MCF 10A (cell line): ENCODE measurements at regions not wholly inside any gene's neighbourhood (a gene's known extent, or its start where the extent isn't known, plus 50 kb on each side); places are given as distances from the start of the nearest gene placed in this dataset.

Experiments
- BruUV-seq: library from RNA; stranded (reverse); fragments of 400-500 nt; replicated peaks from 2 replicates; lab custom pipeline; 2021; lab: Mats Ljungman, UMichigan
- CTCF ChIA-PET: fragments of 300-600 bp; sonication (Branson Sonifier 250); formaldehyde crosslinking; extraction: SDS; loops from one replicate; lab custom pipeline; 2021; ENCODE audit warnings: antibody characterized with exemption, inconsistent platforms; lab: Yijun Ruan, JAX
- POLR2A ChIA-PET: fragments of 300-600, 350-650 bp; sonication (Branson Sonifier 250); formaldehyde crosslinking; extraction: SDS; loops from one replicate; lab custom pipeline; 2020; ENCODE audit warnings: antibody characterized with exemption, inconsistent platforms; lab: Yijun Ruan, JAX
- DNase-seq: peaks from one replicate; pipeline ENCODE4 v3.0.0-alpha.2; 2018; ENCODE audit not compliant: unreplicated experiment
- H3K27ac Mint-ChIP-seq: one replicate; pipeline ENCODE4 v1.8.0; 2022; ENCODE audit warnings: mild to moderate bottlenecking, low read depth, mixed read lengths; ENCODE audit not compliant: unreplicated experiment
- H3K27me3 Mint-ChIP-seq: one replicate; pipeline ENCODE4 v1.8.0; 2022; ENCODE audit warnings: mixed read lengths; ENCODE audit not compliant: insufficient read depth, unreplicated experiment
- H3K36me3 Mint-ChIP-seq: one replicate; pipeline ENCODE4 v1.8.0; 2022; ENCODE audit warnings: mild to moderate bottlenecking, moderate library complexity, mixed read lengths; ENCODE audit not compliant: insufficient read depth, unreplicated experiment
- H3K4me1 Mint-ChIP-seq: one replicate; pipeline ENCODE4 v1.8.0; 2022; ENCODE audit warnings: mixed read lengths; ENCODE audit not compliant: insufficient read depth, unreplicated experiment
- H3K4me3 Mint-ChIP-seq: one replicate; pipeline ENCODE4 v1.8.0; 2022; ENCODE audit warnings: mild to moderate bottlenecking, moderate library complexity, mixed read lengths; ENCODE audit not compliant: unreplicated experiment
- H3K9me3 Mint-ChIP-seq: one replicate; pipeline ENCODE4 v1.8.0; 2022; ENCODE audit warnings: mixed read lengths; ENCODE audit not compliant: unreplicated experiment
- intact Hi-C: fragments of 100-400 bp; cut with micrococcal nuclease; formaldehyde crosslinking; loops from 2 replicates; pipeline ENCODE4 v1.14.1; 2022
- TF ChIP-seq, protein P1 (sequence below): fragments of 200-600 bp; IDR thresholded peaks from one replicate; pipeline ENCODE4 v1.8.0; 2022; ENCODE audit warnings: antibody characterized with exemption, mild to moderate bottlenecking; ENCODE audit not compliant: unreplicated experiment

DNA sequence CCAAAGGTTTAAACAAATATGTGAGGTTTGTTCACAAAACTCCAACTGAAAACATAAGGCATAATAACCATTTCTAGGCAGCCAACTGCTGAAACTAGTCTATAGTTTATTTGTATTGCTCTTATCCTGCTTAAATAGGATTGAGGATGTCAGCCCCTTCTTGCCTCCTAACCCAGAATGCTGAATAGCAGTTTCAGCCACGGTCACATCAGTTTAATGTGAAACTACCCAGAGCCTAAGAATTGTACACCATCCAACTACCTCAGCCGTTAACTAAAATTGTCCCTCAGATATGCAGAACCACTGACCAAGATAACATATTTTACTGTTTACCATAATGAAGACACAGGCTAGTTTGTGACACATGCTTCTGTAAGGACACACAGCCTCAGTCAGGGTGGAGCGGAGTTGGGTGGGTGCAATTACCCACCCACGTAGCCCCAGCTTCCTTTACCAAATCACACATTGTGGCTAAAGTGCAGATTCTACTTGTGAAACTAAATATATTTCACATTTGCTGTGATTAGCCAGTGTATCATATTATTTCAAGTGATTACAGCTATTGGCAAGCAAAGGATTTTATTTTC, 259.9 kb downstream of the EFNB2 start:
- H3K9me3 Mint-ChIP-seq = no peaks in the 10 kb centered on the region
- DNase-seq = no peak
- TF ChIP-seq, protein P1, sequence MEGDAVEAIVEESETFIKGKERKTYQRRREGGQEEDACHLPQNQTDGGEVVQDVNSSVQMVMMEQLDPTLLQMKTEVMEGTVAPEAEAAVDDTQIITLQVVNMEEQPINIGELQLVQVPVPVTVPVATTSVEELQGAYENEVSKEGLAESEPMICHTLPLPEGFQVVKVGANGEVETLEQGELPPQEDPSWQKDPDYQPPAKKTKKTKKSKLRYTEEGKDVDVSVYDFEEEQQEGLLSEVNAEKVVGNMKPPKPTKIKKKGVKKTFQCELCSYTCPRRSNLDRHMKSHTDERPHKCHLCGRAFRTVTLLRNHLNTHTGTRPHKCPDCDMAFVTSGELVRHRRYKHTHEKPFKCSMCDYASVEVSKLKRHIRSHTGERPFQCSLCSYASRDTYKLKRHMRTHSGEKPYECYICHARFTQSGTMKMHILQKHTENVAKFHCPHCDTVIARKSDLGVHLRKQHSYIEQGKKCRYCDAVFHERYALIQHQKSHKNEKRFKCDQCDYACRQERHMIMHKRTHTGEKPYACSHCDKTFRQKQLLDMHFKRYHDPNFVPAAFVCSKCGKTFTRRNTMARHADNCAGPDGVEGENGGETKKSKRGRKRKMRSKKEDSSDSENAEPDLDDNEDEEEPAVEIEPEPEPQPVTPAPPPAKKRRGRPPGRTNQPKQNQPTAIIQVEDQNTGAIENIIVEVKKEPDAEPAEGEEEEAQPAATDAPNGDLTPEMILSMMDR = no peak
- H3K36me3 Mint-ChIP-seq = no peaks in the 10 kb centered on the region
- H3K27ac Mint-ChIP-seq = no peak overlapping the region
- no TSS peak for BruUV-seq
- no peak overlapping the region for H3K4me3 Mint-ChIP-seq
- CTCF ChIA-PET = interaction anchor here (1.1 kb wide), 1 partner anchor 14 kb away, joined by 4 read pairs; no protein-coding TSS in a partner anchor
- intact Hi-C loops = no loop called here
- POLR2A ChIA-PET = no interaction called here
- no peaks in the 10 kb centered on the region for H3K4me1 Mint-ChIP-seq
- no peaks in the 10 kb centered on the region for H3K27me3 Mint-ChIP-seq

DNA sequence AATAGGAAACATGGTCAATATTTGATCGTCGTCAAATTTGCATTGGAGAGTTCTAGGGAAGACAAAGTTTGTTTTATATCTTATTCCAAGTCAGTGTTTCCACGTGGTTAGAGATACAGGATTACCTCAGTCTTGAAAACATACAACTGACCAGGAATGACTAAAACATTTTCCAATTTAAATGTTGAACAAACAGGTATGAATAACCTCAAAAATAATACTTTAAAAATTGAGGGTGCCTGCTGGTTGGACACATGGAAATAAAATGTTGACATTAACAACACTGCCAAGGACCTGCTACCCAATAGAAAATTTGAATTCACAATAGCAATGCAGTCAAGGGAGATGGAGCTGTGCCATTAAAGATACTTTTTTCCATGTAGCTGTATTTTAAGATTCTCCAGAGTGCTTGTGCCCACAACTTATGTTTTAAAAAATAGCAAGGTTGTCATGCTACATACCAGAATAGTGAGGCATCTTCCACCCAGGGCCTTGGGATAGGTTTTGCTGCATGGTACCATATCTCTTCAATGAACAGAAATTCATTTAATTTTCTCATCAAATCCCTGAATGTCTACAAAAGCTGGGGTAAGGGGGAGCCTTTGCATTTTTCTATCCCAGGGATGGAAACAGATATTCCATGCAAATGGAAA, 260.8 kb downstream of the EFNB2 start:
- no peak overlapping the region for H3K27ac Mint-ChIP-seq
- POLR2A ChIA-PET = no interaction called here
- H3K4me1 Mint-ChIP-seq = no peaks in the 10 kb centered on the region
- no peak for DNase-seq
- no peaks in the 10 kb centered on the region for H3K36me3 Mint-ChIP-seq
- intact Hi-C loops = no loop called here
- H3K9me3 Mint-ChIP-seq = no peaks in the 10 kb centered on the region
- TF ChIP-seq, protein P1 = no peak
- CTCF ChIA-PET = no interaction called here
- H3K27me3 Mint-ChIP-seq = no peaks in the 10 kb centered on the region
- no peak overlapping the region for H3K4me3 Mint-ChIP-seq
- no TSS peak for BruUV-seq

GRCh38 chr13:106263801-106264200, 271.7 kb downstream of the EFNB2 start:
- Mint-ChIP-seq H3K27me3 (no peaks in the 10 kb centered on the region), H3K36me3 (no peaks in the 10 kb centered on the region)
- POLR2A ChIA-PET = no interaction called here

DNA sequence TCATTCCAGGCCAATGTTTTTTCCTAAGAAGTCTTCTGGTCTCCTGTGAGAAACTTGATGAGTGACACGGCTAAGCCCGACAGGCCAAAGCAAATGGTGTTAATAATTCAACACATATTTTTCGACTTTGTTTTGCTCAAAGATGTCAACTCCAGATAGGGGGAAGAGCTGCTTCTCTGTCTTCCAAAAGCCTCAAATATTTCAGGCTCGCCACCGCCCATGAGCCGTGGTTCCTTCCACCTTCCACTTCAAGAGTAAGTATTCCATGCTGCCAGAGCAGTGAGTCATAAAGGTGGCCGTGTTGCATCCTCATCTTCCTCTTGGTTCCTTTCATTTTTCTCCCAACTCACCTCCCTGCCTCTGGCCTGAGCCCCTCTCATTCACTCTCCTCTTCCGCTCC, 272.6 kb downstream of the EFNB2 start:
- Mint-ChIP-seq H3K4me3 (no peak overlapping the region), H3K27ac (no peak overlapping the region), H3K36me3 (no peaks in the 10 kb centered on the region), H3K4me1 (peaks cover 8% of the 10 kb centered on the region), H3K9me3 (no peaks in the 10 kb centered on the region), H3K27me3 (no peaks in the 10 kb centered on the region)
- DNase-seq = no peak
- BruUV-seq = no TSS peak
- intact Hi-C loops = no loop called here
- TF ChIP-seq, protein P1 = no peak
- CTCF ChIA-PET = no interaction called here
- POLR2A ChIA-PET = interaction anchor here (0.6 kb wide), 1 partner anchor 40 kb away, joined by 3 read pairs; no protein-coding TSS in a partner anchor

More at GRCh38 chr13:106263801-106264200, 271.7 kb downstream of the EFNB2 start:
- BruUV-seq = no TSS peak
- CTCF ChIA-PET = no interaction called here
- no peak for DNase-seq
- intact Hi-C loops = no loop called here
- peaks cover 8% of the 10 kb centered on the region for H3K4me1 Mint-ChIP-seq
- H3K4me3 Mint-ChIP-seq = no peak overlapping the region
- TF ChIP-seq, protein P1 = no peak
- no peaks in the 10 kb centered on the region for H3K9me3 Mint-ChIP-seq
- no peak overlapping the region for H3K27ac Mint-ChIP-seq
